ENCODE measurements at regions not wholly inside any gene's neighbourhood (a gene's known extent, or its start where the extent isn't known, plus 50 kb on each side); places are given as distances from the start of the nearest gene placed in this dataset.

DNA sequence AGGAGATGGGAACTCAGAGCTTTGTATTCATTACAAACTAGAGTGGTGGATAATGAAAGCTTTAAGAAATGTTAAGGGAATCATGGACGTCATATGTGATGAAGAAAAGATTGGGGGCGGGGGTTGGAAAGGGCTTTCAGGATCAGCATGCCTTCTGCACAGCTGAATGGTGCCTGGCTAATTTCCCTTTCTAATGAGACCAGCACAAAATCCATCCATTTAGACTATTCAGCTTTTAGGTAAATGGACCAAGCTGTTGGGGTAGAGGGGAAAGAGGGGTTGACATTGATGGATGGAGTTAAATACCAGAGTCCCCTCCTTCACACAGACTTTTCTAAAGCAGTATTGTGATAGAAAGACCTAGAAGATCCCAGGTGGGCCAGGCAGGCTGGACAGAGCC is 737.9 kb upstream of the WWC1 start:
- no peak overlapping the region for H3K4me3 ChIP-seq (ENCODE audit: low read length in 2 of 2)
- no peaks in the 10 kb centered on the region for H3K27me3 ChIP-seq (ENCODE audit: control insufficient read depth in 2 of 2, insufficient read depth in 2 of 2, low read length in 2 of 2)
- H3K9ac ChIP-seq (ENCODE audit: low read depth in 1 of 2, low read length in 2 of 2) = no peak overlapping the region

DNA sequence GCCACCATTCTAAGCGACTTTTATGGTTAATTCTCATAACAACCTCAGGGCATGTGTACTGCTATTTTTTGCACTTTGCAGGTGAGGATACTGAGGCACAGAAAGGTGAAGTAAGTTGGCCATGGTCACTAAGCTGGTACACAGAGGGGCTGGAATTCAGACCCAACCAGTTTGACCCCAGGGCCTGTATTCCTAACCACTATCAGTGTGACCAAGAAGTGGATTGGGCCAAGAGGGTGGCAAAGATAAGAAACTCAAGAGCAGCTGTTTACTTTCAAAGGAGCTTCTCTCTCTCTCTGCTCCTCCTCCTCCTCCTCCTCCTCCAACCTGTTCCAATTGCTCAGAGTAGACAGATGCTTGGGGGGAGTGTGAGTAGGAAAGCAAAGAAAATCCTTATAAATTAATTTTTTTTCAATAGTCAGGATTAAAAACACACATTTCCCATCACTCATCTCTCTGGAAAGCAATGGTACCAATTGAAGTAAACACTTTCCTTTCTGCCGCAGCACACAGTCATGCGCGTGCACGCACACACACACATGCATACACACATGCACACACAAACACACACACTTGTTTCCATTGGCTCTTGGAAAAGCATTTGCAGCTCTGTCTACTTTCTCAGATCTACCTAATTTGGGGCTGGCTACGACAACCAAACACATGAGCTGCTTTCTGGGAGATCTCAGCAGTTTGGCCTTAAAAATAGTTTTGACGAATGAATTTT is 736.7 kb upstream of the WWC1 start:
- H3K27me3 ChIP-seq (ENCODE audit: control insufficient read depth in 2 of 2, insufficient read depth in 2 of 2, low read length in 2 of 2) = no peaks in the 10 kb centered on the region
- no peaks in the 10 kb centered on the region for H3K9me3 ChIP-seq (ENCODE audit: control insufficient read depth in 2 of 2, low read length in 2 of 2)
- no peaks in the 10 kb centered on the region for H3K4me1 ChIP-seq (ENCODE audit: control insufficient read depth in 2 of 2, insufficient read depth in 2 of 2, low read length in 2 of 2)
- H3K9ac ChIP-seq (ENCODE audit: low read depth in 1 of 2, low read length in 2 of 2) = no peak overlapping the region
- H3K27ac ChIP-seq (ENCODE audit: low read depth in 2 of 2, low read length in 2 of 2) = no peak overlapping the region
- H3K4me3 ChIP-seq (ENCODE audit: low read length in 2 of 2) = no peak overlapping the region
- no peaks in the 10 kb centered on the region for H3K36me3 ChIP-seq (ENCODE audit: control insufficient read depth in 2 of 2, insufficient read depth in 2 of 2, low read length in 2 of 2)

More for the DNA sequence above, 737.9 kb upstream of the WWC1 start:
- no peaks in the 10 kb centered on the region for H3K9me3 ChIP-seq (ENCODE audit: control insufficient read depth in 2 of 2, low read length in 2 of 2)
- no peaks in the 10 kb centered on the region for H3K36me3 ChIP-seq (ENCODE audit: control insufficient read depth in 2 of 2, insufficient read depth in 2 of 2, low read length in 2 of 2)
- H3K27ac ChIP-seq (ENCODE audit: low read depth in 2 of 2, low read length in 2 of 2) = no peak overlapping the region
- H3K4me1 ChIP-seq (ENCODE audit: control insufficient read depth in 2 of 2, insufficient read depth in 2 of 2, low read length in 2 of 2) = no peaks in the 10 kb centered on the region

DNA sequence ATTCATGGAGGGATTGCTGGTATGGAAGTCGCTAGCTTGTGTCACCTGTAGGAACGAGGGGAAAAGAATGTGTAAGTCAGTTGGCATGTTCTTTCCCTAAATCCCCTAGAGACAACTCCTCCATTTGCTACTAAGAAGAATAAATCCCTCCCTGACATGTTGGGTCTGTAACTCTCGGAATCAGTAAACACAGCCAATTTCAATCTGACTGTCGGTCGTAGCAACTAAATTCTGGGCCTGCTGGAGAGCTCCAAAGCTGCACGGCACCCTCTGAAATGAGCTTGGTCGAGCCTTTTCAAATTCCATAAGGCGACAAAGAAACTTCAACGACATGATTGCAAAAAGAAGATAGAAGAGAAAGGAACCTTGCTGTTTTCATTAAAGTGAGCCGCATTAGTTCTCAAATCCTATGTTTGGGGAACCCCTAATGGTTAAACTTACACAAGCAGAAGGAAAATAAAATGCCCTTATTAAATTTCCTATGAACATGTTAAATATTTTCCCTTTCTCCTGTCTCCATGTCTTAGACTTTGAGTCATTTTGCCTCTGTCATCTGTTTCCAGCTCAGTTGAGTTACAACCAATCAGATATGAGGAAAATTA is 735.8 kb upstream of the WWC1 start:
- Histone ChIP-seq H3K4me3 (ENCODE audit: low read length in 2 of 2) (no peak overlapping the region), H3K27ac (ENCODE audit: low read depth in 2 of 2, low read length in 2 of 2) (no peak overlapping the region), H3K9me3 (ENCODE audit: control insufficient read depth in 2 of 2, low read length in 2 of 2) (no peaks in the 10 kb centered on the region), H3K4me1 (ENCODE audit: control insufficient read depth in 2 of 2, insufficient read depth in 2 of 2, low read length in 2 of 2) (no peaks in the 10 kb centered on the region), H3K27me3 (ENCODE audit: control insufficient read depth in 2 of 2, insufficient read depth in 2 of 2, low read length in 2 of 2) (no peaks in the 10 kb centered on the region), H3K9ac (ENCODE audit: low read depth in 1 of 2, low read length in 2 of 2) (no peak overlapping the region), H3K36me3 (ENCODE audit: control insufficient read depth in 2 of 2, insufficient read depth in 2 of 2, low read length in 2 of 2) (no peaks in the 10 kb centered on the region)

DNA sequence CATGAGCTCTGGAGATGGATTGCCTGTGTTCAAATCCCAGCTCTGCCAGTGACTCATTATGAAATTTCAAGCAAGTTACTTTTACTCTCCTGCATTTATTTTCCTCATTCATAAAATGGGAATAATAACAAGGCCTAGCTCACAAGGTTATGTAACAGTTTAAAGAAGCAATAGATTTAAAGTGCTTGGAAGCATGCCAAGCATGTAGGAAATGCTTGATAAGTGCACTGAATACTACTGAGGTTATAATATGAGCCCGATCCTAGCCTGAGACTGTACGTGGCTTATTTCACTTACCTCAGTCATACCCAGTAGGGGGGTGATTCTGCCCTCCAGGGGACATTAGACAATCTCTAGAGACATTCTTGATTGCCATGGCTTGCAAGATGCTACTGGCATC is 734.1 kb upstream of the WWC1 start:
- no peak overlapping the region for H3K4me3 ChIP-seq (ENCODE audit: low read length in 2 of 2)
- H3K27ac ChIP-seq (ENCODE audit: low read depth in 2 of 2, low read length in 2 of 2) = no peak overlapping the region
- H3K36me3 ChIP-seq (ENCODE audit: control insufficient read depth in 2 of 2, insufficient read depth in 2 of 2, low read length in 2 of 2) = no peaks in the 10 kb centered on the region
- no peak overlapping the region for H3K9ac ChIP-seq (ENCODE audit: low read depth in 1 of 2, low read length in 2 of 2)
- no peaks in the 10 kb centered on the region for H3K9me3 ChIP-seq (ENCODE audit: control insufficient read depth in 2 of 2, low read length in 2 of 2)
- no peaks in the 10 kb centered on the region for H3K4me1 ChIP-seq (ENCODE audit: control insufficient read depth in 2 of 2, insufficient read depth in 2 of 2, low read length in 2 of 2)
- no peaks in the 10 kb centered on the region for H3K27me3 ChIP-seq (ENCODE audit: control insufficient read depth in 2 of 2, insufficient read depth in 2 of 2, low read length in 2 of 2)

DNA sequence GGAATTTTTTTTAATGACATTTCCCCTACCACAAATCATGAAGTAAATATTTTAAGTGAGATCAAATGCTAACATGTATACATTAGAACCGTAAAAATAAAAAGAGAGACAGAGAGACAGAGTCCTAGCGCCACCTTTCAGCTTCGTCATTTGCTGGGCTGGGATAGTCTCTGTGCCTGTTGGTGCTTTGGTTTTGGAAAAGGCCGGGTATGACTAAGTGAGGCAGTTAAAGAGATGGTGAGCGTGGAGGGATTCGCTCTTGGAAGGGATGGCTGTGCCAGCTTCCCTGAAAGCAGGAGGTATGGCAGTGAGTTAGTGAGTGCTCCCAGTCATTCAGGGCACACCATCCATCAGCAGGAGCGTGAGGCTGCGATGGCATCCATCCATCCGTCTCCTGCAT is 729.6 kb upstream of the WWC1 start:
- Histone ChIP-seq H3K4me1 (ENCODE audit: control insufficient read depth in 2 of 2, insufficient read depth in 2 of 2, low read length in 2 of 2) (no peaks in the 10 kb centered on the region), H3K36me3 (ENCODE audit: control insufficient read depth in 2 of 2, insufficient read depth in 2 of 2, low read length in 2 of 2) (no peaks in the 10 kb centered on the region), H3K27ac (ENCODE audit: low read depth in 2 of 2, low read length in 2 of 2) (no peak overlapping the region), H3K4me3 (ENCODE audit: low read length in 2 of 2) (no peak overlapping the region), H3K9ac (ENCODE audit: low read depth in 1 of 2, low read length in 2 of 2) (no peak overlapping the region), H3K9me3 (ENCODE audit: control insufficient read depth in 2 of 2, low read length in 2 of 2) (no peaks in the 10 kb centered on the region), H3K27me3 (ENCODE audit: control insufficient read depth in 2 of 2, insufficient read depth in 2 of 2, low read length in 2 of 2) (no peaks in the 10 kb centered on the region)

DNA sequence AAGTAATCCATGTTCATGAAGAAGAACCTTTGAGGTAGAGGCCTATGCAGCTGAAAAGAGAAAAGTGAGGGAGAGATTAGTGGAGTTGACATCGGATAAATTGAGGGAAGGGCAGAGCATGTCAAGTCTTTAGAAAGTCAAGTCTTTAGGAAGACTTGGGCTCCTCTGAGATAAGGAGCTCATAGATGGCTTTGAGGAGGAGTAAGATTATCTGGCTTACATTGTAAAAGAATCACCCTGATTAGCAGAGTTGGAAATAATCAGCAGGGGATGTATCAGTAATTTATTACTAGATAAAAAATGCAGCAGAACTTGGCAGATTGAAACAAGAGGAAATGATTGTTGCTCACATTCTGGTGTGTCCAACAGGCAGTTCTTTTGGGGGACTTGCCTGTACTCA is 727.2 kb upstream of the WWC1 start:
- H3K27ac ChIP-seq (ENCODE audit: low read depth in 2 of 2, low read length in 2 of 2) = no peak overlapping the region
- no peaks in the 10 kb centered on the region for H3K27me3 ChIP-seq (ENCODE audit: control insufficient read depth in 2 of 2, insufficient read depth in 2 of 2, low read length in 2 of 2)
- H3K9me3 ChIP-seq (ENCODE audit: control insufficient read depth in 2 of 2, low read length in 2 of 2) = no peaks in the 10 kb centered on the region
- H3K4me3 ChIP-seq (ENCODE audit: low read length in 2 of 2) = no peak overlapping the region
- H3K9ac ChIP-seq (ENCODE audit: low read depth in 1 of 2, low read length in 2 of 2) = no peak overlapping the region
- no peaks in the 10 kb centered on the region for H3K36me3 ChIP-seq (ENCODE audit: control insufficient read depth in 2 of 2, insufficient read depth in 2 of 2, low read length in 2 of 2)
- no peaks in the 10 kb centered on the region for H3K4me1 ChIP-seq (ENCODE audit: control insufficient read depth in 2 of 2, insufficient read depth in 2 of 2, low read length in 2 of 2)

DNA sequence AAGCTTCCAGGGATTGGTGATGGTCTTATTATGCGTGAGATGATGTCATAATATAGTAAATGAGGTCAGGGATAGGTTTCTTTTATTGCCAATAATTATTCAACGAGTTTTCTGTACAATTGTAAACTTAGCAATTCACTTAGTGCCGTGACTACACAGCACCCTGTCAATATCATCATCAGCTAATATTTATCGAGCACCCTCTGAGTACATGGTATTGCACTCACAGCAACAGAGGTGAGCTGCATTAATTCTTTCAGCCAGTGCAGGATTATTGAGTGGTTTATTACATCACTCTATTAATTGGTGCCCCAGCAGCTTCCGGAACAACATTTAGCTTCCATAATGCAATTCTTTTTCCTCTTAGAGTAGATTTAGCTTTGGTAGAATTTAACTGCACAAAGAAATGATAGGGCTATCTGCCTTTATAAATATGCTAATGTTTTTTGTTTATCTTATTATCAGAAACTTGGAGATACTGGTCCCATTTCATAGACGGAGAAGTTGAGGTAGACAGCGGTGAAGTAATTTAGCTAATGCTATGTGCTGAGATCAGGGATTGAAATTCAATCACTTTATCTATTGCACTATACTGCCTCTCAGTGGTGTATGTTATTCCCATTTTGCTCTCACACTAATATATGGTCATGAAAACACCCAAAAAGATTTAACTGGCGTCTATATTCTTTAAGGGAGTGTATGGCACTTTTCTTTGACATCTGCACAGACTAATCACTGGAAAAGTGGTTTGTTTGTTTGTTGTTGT is 726.1 kb upstream of the WWC1 start:
- Histone ChIP-seq H3K36me3 (ENCODE audit: control insufficient read depth in 2 of 2, insufficient read depth in 2 of 2, low read length in 2 of 2) (no peaks in the 10 kb centered on the region), H3K9ac (ENCODE audit: low read depth in 1 of 2, low read length in 2 of 2) (no peak overlapping the region), H3K4me1 (ENCODE audit: control insufficient read depth in 2 of 2, insufficient read depth in 2 of 2, low read length in 2 of 2) (no peaks in the 10 kb centered on the region), H3K9me3 (ENCODE audit: control insufficient read depth in 2 of 2, low read length in 2 of 2) (no peaks in the 10 kb centered on the region), H3K27ac (ENCODE audit: low read depth in 2 of 2, low read length in 2 of 2) (no peak overlapping the region), H3K4me3 (ENCODE audit: low read length in 2 of 2) (no peak overlapping the region), H3K27me3 (ENCODE audit: control insufficient read depth in 2 of 2, insufficient read depth in 2 of 2, low read length in 2 of 2) (no peaks in the 10 kb centered on the region)

DNA sequence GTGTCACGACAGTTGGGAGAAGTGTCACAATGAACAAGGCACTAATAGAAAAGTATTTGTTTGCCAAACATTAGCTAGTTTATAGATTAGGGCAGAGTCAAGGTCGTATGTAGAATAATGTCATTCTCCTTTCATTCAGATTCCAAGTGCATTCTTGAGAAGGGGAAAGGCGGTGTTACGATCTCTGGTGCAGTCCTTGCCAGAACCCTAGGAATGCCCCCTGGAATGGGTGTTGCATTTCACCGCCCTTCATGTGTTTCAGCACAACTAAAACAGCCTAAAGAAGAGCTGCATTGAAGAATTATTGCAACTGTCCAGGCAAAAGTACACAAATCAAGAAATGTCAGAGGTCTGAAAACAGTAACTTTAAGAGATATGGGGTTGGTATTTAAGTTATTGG is 721.0 kb upstream of the WWC1 start:
- no peak overlapping the region for H3K27ac ChIP-seq (ENCODE audit: low read depth in 2 of 2, low read length in 2 of 2)
- peaks cover 7 to 13% of the 10 kb centered on the region in 2 donors for H3K27me3 ChIP-seq (ENCODE audit: control insufficient read depth in 2 of 2, insufficient read depth in 2 of 2, low read length in 2 of 2)
- H3K36me3 ChIP-seq (ENCODE audit: control insufficient read depth in 2 of 2, insufficient read depth in 2 of 2, low read length in 2 of 2) = no peaks in the 10 kb centered on the region
- H3K9me3 ChIP-seq (ENCODE audit: control insufficient read depth in 2 of 2, low read length in 2 of 2) = no peaks in the 10 kb centered on the region
- no peaks in the 10 kb centered on the region for H3K4me1 ChIP-seq (ENCODE audit: control insufficient read depth in 2 of 2, insufficient read depth in 2 of 2, low read length in 2 of 2)
- no peak overlapping the region for H3K9ac ChIP-seq (ENCODE audit: low read depth in 1 of 2, low read length in 2 of 2)
- H3K4me3 ChIP-seq (ENCODE audit: low read length in 2 of 2) = no peak overlapping the region

DNA sequence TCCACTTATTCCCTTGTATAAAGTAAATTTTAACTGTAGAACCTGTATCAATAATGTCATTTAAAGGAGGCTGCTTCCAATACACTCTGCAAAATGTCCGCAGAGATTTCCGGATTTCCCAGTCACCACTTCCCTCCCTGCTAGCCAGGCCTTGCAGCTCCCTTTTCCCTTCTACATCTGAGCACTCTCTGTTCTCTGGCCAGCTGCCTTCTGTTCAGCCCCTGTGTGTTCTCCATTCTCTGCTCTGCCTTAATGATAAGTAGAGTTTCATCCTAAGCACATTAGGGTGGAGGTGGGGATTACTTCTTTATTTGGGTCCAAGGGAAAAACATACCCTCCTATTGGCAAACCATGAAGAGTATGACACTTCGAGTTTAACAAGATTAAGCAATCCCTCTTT is 719.6 kb upstream of the WWC1 start:
- no peaks in the 10 kb centered on the region for H3K36me3 ChIP-seq (ENCODE audit: control insufficient read depth in 2 of 2, insufficient read depth in 2 of 2, low read length in 2 of 2)
- H3K27me3 ChIP-seq (ENCODE audit: control insufficient read depth in 2 of 2, insufficient read depth in 2 of 2, low read length in 2 of 2) = peaks cover 8 to 13% of the 10 kb centered on the region in 2 donors
- no peak overlapping the region for H3K4me3 ChIP-seq (ENCODE audit: low read length in 2 of 2)
- H3K9ac ChIP-seq (ENCODE audit: low read depth in 1 of 2, low read length in 2 of 2) = no peak overlapping the region
- H3K4me1 ChIP-seq (ENCODE audit: control insufficient read depth in 2 of 2, insufficient read depth in 2 of 2, low read length in 2 of 2) = no peaks in the 10 kb centered on the region
- no peak overlapping the region for H3K27ac ChIP-seq (ENCODE audit: low read depth in 2 of 2, low read length in 2 of 2)
- H3K9me3 ChIP-seq (ENCODE audit: control insufficient read depth in 2 of 2, low read length in 2 of 2) = no peaks in the 10 kb centered on the region

DNA sequence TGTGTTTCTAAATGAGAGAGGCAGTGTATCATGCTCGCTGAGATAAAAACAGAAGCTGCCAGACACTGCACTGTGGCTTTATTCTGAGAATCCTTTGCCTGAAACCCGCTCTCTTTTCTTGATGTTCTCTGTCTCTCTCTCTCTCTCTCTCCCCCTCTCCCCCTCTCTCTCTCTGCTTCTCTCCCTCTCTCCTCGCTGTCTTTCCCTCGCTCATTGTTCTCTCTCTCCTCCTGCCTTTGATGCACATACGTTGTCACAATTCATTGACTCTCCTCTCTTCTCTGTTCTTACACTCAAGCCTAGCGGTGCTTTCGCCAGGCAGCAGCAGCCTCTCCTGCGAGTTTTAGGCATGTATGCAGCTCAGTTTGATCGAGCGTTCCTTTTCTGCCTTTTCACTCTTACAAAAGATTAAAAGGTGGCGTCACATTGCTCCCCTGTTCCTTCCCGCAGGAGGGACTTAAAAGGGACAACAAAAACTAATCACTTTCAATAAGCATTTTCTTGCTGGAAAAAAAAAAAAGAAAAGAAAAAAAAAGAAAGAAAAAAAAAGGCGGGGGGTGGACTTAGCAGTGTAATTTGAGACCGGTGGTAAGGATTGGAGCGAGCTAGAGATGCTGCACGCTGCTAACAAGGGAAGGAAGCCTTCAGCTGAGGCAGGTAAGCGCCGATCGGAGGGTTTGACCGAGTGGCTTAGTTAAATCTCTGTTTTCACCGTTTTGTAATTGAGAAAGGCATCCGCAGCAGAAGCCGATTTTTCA is 717.9 kb upstream of the WWC1 start:
- Histone ChIP-seq H3K4me3 (ENCODE audit: low read length in 2 of 2) (peak overlapping the region; percentile 23 to 56), H3K27ac (ENCODE audit: low read depth in 2 of 2, low read length in 2 of 2) (no peak overlapping the region), H3K4me1 (ENCODE audit: control insufficient read depth in 2 of 2, insufficient read depth in 2 of 2, low read length in 2 of 2) (no peaks in the 10 kb centered on the region), H3K27me3 (ENCODE audit: control insufficient read depth in 2 of 2, insufficient read depth in 2 of 2, low read length in 2 of 2) (peaks cover 11 to 13% of the 10 kb centered on the region in 2 donors), H3K9me3 (ENCODE audit: control insufficient read depth in 2 of 2, low read length in 2 of 2) (no peaks in the 10 kb centered on the region), H3K9ac (ENCODE audit: low read depth in 1 of 2, low read length in 2 of 2) (no peak overlapping the region), H3K36me3 (ENCODE audit: control insufficient read depth in 2 of 2, insufficient read depth in 2 of 2, low read length in 2 of 2) (no peaks in the 10 kb centered on the region)

All from mucosa of rectum (tissue), 2 donors.